ENCODE measurements at regions not wholly inside any gene's neighbourhood (a gene's known extent, or its start where the extent isn't known, plus 50 kb on each side); places are given as distances from the start of the nearest gene placed in this dataset.

DNA sequence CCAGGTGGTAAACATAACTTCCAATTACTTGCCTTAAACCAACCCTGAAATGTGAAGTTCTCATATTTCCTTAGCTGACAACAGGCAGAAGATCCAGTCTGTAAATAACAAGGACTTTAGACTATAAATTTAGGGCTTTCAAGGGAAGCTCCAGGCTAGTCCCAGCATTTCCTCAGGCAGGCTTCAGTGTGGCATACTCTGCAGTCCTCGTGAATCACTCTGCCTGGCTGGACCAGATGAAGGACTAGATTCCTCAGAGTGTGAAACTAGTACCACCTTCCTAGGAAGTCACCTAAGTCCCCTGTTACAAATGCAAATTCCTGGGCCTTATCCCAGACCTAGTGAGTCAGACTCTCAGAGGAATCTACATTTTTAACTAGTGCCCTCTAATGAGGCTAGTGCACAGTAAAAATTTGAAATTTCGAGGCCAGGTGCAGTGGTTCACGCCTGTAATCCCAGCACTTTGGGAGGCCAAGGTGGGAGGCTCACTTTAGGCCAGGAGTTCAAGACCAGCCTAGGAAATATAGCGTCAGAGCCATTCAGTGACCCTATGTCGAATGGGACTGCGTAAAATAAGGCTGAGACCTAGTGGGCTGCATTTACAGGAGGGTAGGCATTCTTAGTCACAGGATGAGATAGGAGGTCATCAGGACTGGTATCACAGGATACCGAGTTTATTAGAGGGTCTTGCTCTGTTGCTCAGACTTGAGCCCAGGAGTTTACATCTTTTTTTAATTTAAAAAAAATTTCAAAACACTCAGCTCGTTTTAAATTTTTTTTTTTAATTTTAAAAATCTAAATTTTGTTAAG is 279.6 kb upstream of the JARID2 start:
- in situ Hi-C loops (cut with HindIII; ENCODE audit: low sequenced_read_pairs) = no loop called here

- in situ Hi-C loops (cut with HindIII; ENCODE audit: low sequenced_read_pairs) = no loop called here
Measured at GRCh38 chr6:14966906-14967711, 278.8 kb upstream of the JARID2 start.

DNA sequence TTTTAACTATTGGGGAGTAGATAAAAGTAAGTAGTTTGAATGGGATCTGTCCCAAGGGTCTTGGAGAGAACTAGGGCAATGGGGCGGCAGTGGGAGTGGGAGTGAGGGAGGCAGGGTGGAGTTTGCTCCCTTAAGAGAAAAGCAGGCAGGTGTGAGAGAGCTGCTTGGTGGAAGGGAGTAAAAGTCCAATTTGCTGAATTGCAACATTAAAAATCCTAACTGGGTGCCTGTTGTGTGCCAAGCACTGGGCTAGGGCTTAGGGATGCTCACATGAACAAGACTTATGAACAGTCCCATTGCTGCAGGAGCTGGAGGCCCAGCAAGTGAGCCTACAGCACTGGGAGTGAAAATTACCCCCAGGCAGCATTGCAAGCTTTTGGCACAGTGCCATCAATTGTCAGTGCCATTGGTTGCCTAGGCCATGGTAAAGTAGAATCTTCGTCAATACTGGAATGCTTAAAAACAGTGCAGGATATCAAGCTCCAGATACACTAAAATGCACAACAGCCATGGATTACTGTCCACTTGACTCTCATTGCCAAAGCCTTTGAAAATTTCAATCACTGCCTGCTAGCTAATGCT is 277.7 kb upstream of the JARID2 start:
- in situ Hi-C loops (cut with HindIII; ENCODE audit: low sequenced_read_pairs) = no loop called here

- in situ Hi-C loops (cut with HindIII; ENCODE audit: low sequenced_read_pairs) = no loop called here
Measured at GRCh38 chr6:14969126-14969525, 276.7 kb upstream of the JARID2 start.

- in situ Hi-C loops (cut with HindIII; ENCODE audit: low sequenced_read_pairs) = no loop called here
Measured at GRCh38 chr6:14972379-14973067, 273.3 kb upstream of the JARID2 start.

GRCh38 chr6:14974372-14974771 is 271.5 kb upstream of the JARID2 start:
- in situ Hi-C loops (cut with HindIII; ENCODE audit: low sequenced_read_pairs) = no loop called here

DNA sequence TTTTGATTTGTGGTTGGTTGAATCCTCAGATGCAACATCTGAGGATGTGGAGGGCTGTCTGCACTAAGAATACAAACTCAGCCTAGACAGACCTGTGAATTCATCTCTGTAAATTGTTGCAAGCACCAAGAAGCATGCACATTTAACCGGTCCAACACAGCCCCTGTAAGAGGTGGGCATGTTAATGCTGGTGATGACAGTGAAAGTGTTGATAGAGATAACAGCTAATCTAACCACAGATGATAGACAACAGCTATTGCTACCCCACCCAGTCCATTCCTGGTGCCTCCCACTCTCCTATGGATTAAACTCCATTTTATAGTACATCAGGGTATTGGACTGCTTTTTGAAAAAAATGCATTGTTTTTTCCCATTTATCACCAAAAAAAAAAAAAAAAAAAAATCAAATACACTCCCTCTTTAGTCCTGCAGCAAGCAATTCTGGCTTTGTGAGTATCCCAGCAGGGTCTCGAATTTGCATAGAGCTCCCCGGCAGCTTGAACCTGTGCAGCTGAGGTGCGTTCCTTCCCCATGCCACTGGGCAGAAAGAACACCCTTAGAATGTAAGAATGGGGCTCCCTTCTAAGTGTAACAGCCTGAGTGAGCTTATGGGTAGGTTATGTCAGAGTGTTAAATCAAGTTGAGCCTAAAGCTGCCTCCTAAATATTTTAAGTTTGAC is 270.9 kb upstream of the JARID2 start:
- in situ Hi-C loops (cut with HindIII; ENCODE audit: low sequenced_read_pairs) = no loop called here

DNA sequence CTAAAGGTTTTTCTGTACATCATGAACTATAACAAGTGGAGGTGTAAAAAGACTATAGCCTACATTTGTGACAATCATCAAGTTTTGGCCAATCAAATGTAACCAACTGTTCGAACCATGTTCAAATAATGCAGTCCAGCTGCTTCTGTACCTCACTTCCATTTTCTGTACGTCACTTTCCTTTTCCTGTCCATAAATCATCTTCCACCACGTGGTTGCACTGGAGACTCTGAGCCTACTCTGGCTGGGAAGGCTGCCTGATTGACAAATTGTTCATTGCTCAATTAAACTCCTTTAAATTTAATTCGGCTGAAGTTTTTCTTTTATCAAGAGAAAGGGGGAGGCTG is 270.4 kb upstream of the JARID2 start:
- in situ Hi-C loops (cut with HindIII; ENCODE audit: low sequenced_read_pairs) = no loop called here

DNA sequence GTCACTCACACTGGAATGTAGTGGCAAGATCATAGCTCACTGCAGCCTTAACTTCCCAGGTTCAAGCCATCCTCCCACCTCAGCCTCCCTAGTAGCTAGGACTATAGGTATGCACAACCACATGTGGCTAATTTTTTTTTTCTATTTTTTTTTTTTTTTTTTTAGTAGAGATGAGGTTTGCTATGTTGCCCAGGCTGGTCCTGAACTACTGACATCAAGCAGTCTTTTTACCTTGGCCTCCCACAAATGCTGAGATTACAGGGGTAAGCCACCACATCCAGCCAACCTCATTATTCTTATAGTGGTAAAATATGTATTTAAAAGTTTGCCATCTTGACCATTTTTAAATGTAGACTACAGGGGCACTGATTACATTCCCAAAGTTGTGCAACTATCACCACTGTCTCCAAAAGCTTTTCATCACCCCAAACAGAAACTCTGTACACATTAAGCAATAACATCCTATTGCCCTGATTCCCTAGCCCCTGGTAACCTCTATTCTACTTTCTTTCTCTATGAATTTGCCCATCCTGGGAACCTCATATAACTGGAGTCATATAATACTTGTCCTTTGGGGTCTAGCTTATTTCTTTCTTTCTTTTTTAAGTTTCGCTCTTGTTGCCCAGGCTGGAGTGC is 268.0 kb upstream of the JARID2 start:
- in situ Hi-C loops (cut with HindIII; ENCODE audit: low sequenced_read_pairs) = no loop called here

GRCh38 chr6:14981960-14982359 is 263.9 kb upstream of the JARID2 start:
- in situ Hi-C loops (cut with HindIII; ENCODE audit: low sequenced_read_pairs) = no loop called here

DNA sequence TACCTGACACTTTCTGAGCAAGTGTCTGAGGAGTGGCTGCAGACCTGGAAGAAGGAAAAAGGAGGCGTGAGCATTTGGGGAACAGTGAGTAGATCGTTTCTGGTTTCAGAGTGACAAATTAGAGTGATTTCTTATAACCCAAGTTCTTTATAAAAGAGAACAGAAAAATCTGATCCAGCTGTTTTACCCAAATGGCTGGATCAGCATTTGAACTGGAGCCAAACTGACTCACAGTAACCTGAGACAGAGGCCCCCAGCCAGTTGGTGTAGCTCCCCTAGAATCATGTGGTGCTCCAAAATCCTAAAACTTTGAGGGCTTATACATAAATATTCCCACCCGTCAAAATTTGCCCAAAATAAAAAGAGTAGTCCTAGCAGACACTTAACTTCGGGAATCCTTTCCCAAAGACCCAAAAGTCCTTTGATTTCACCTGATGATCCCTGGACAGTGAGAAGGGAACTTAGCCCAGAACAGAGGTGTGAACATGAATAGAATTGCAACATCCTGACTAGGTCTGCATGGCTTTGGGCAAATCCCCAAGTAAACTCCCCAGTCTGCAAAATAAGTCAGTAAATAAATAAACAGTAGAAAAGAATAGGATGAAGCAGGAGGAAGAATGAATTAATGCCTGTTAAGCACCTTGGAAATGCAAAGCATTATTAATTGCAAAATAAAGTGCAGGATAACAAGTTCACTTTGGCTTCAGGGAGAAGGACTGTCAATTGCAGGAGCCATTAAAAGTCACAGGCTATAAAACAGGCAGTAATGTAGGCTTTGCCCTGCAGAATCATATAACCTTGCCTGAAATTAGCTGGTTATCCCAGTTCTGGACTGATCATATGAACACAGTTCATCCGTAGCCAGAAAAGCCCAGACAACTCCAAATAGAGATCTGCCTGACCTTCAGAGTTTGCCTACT is 262.0 kb upstream of the JARID2 start:
- in situ Hi-C loops (cut with HindIII; ENCODE audit: low sequenced_read_pairs) = no loop called here

DNA sequence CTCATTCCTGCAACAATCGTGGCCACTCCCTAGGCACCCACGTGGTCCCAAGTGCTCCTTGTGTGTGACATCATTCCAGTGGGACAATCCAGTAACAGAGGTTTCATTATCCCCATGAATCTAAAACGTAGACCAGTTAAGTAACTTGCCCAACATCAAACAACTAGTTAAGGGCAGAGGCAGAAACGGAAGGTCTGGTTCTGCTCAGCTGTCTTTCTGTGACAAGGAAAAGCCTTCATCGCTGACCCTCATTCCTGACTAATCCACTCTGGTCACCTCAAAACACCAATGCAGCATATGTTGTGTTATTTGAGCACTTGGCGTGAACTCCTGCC is 261.4 kb upstream of the JARID2 start:
- in situ Hi-C loops (cut with HindIII; ENCODE audit: low sequenced_read_pairs) = no loop called here

DNA sequence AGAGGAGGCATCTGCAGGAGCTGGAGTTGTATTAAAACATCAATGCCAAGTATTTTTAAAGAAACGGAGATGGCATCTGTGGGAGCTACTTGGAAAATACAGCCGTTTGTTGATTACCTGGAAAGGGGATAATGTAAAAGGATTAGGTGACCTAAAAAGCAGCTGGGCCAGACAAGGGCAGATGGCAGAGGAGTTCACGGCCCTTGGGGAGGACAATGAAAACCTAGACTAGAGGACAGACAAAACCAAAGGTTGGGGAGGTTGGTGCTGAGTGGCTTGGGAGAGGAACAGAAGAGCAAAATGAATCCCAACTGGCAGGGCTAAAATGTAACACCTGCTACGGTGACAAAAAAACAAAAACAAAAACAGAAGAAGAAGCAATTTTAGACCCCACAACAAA is 260.5 kb upstream of the JARID2 start:
- in situ Hi-C loops (cut with HindIII; ENCODE audit: low sequenced_read_pairs) = no loop called here

DNA sequence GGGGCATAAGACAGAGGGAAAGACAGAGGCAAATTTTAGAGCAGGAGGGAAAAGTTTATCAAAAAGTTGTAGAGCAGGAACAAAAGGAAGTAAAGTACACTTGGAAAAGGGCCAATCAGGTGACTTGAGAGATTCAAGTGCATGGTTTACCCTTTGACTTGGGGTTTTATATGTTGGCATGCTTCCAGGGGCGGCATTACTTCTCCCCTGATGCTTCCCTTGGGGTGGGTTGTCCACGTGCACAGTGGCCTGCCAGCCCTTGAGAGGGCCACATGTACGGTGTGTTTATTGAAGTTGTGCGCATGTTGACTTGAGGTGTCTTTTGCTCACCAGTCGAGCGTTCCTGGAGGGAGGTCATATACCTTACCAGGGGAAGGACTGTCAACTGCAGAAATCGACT is 259.5 kb upstream of the JARID2 start:
- in situ Hi-C loops (cut with HindIII; ENCODE audit: low sequenced_read_pairs) = no loop called here

DNA sequence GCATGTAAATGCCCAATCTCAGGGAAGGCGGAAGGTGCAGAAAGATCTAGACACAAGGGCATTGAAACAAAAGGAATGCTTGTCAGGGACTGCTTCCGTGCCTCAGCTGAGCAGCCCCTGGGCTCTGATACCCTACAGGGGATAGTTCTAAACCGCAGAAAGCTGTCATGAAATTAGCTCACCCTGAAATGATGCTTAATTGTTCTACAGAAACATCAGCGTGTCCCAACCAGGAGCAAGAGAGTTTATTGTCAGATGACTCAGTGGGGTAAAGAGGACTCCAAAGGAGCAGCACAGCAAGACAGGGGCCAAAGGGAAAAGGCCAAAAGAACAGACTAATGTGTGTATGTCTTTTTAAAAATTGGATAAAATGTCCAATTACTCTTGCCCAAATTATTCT is 258.4 kb upstream of the JARID2 start:
- in situ Hi-C loops (cut with HindIII; ENCODE audit: low sequenced_read_pairs) = no loop called here

- in situ Hi-C loops (cut with HindIII; ENCODE audit: low sequenced_read_pairs) = no loop called here
Measured at GRCh38 chr6:14992382-14992781, 253.5 kb upstream of the JARID2 start.

GRCh38 chr6:14995208-14995607 is 250.7 kb upstream of the JARID2 start:
- in situ Hi-C loops (cut with HindIII; ENCODE audit: low sequenced_read_pairs) = no loop called here

GRCh38 chr6:14995966-14996602 is 249.8 kb upstream of the JARID2 start:
- in situ Hi-C loops (cut with HindIII; ENCODE audit: low sequenced_read_pairs) = no loop called here

- in situ Hi-C loops (cut with HindIII; ENCODE audit: low sequenced_read_pairs) = no loop called here
Measured at GRCh38 chr6:14996892-14997291, 249.0 kb upstream of the JARID2 start.
